ENCODE measurements at regions not wholly inside any gene's neighbourhood (a gene's known extent, or its start where the extent isn't known, plus 50 kb on each side); places are given as distances from the start of the nearest gene placed in this dataset.

- no peak for DNase-seq
These were observed 135.0 kb upstream of the STC2 start for GRCh38 chr5:173463207-173463606.

GRCh38 chr5:173458828-173459609, 130.8 kb upstream of the STC2 start:
- no peak for DNase-seq

GRCh38 chr5:173457482-173457881, 129.3 kb upstream of the STC2 start:
- DNase-seq = no peak

DNA sequence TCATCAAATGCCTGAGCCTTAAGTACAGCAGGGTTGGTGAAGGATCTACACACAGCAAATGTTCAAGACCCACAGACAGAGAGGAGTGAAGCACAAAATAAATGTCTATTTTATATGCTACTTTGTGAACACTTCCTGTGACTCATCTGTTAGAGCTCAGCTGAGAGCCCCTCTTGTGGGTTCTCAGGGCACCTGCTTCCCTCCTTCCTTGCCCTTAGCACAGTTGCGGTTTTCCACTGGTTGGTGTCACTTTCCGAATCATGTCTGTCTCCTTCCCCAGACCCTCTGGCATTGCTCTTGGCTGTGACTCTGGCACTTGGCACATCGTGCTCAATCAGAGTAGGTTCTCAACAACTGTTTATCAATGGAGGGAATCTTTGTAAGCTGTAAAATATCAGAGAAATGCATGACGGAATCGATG, 128.5 kb upstream of the STC2 start:
- no peak for DNase-seq

GRCh38 chr5:173456181-173456580, 128.0 kb upstream of the STC2 start:
- no peak for DNase-seq

DNA sequence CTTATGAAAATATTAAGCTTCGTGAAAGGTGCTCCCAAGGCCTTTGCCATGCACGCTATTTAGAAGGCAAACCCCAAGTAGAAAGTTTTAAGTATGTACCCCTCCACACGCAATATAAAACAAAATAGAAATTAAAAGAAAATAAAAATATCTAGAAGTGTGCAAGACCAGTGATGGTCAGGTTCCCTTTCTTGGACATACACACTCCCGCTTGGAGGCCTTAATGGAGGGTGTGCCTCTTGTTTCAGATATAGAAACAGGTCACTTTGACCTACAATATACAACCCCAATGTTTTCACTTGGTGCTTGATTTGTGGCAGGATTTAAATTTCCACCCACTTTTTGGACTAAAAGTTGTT, 127.4 kb upstream of the STC2 start:
- DNase-seq = no peak

- DNase-seq = no peak
These were observed 126.8 kb upstream of the STC2 start for GRCh38 chr5:173454736-173455598.

DNA sequence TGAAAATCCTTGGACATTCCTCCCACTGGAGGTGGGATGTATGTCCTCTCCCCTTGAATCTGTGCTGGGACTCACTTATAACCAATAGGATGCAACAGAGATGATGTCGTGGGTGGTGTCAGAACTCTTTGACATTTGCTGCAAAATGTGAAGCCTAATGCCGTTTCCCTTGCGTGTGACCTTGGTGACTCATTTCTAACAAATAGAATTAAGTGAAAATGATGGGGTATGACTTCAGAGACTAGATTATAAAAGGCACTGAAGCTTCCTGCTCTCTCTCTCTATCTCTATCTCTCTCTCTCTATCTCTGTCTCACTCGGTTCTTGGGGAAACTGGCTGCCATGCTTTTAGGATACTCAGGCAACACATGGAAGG, 126.1 kb upstream of the STC2 start:
- DNase-seq = no peak

GRCh38 chr5:173453167-173453566, 125.0 kb upstream of the STC2 start:
- DNase-seq = no peak

DNA sequence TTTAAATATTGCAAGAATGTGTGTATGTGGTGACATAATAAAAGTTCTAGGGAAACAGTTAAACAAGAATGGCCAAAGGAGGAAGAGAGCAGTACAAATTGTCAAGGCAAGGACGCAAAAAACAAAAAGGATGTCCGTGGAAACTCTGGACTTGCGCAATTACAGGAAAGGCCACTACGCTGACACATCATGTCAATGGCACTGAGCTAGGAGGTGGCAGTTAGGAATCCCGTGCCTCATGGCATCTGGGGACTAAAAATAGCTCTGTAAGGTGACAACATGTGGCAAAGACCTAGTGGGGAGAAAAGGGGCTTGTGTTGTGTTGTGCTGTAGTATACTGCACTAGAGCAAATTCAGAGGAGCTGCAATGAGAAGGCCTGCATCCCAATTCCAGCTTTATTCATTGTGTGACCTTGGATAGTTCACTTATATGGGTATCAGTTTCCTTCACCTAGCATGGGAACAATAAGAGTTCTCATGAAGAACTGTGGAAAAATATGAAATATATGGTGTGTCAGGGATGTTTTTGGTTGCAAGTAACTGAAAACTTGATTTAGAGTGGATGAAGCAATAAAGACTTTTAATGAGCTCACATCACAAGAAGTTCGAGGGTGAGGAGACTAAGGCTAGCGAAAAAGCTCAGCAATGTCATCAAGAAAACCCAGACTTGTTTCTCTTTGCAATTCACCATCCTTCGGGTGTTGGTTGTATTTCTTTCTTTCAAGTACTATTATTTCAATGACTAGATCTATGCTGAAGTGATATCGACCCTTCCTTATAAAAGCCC, 124.1 kb upstream of the STC2 start:
- no peak for DNase-seq

DNA sequence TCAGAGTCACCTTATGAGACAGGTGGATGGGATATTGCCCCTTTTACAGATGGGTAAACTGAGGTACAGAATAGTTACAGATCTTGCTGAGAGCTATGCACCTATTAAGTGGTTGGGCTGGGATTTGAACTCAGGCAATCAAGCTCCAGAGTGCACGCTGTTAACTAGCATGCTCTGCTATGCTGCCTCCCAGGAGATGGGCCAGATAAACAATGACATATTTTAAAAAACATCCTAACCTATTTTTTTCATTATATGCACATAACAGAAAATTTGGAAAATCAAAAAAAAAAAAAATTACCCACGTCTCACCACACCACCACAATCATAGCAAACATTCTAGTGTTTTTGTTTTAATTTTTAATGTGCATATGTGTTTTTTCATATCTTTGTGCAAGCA, 123.4 kb upstream of the STC2 start:
- no peak for DNase-seq

GRCh38 chr5:173451031-173451430, 122.8 kb upstream of the STC2 start:
- no peak for DNase-seq

- DNase-seq = no peak
These were observed 122.0 kb upstream of the STC2 start for GRCh38 chr5:173450188-173450587.

GRCh38 chr5:173448856-173449255, 120.6 kb upstream of the STC2 start:
- no peak for DNase-seq

GRCh38 chr5:173443971-173444370, 115.8 kb upstream of the STC2 start:
- DNase-seq = no peak

GRCh38 chr5:173441053-173441628, 112.9 kb upstream of the STC2 start:
- no peak for DNase-seq

DNA sequence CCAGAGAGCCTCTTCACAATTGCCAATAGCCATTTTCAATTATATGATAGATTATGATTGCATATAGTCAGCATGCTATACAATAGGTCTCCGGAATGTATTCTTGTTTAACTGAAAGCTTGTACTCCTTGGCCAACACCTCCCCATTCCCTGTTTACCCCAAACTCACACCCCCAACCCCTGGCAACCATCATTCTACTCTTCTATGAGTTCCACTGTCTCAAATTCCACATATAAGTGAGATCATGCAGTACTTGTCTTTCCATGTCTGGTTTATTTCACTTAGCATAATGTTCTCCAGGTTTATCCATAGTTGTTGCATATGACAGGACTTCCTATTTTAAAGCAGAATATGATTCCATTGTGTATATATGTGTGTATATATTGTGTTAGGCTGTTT, 110.7 kb upstream of the STC2 start:
- no peak for DNase-seq

DNA sequence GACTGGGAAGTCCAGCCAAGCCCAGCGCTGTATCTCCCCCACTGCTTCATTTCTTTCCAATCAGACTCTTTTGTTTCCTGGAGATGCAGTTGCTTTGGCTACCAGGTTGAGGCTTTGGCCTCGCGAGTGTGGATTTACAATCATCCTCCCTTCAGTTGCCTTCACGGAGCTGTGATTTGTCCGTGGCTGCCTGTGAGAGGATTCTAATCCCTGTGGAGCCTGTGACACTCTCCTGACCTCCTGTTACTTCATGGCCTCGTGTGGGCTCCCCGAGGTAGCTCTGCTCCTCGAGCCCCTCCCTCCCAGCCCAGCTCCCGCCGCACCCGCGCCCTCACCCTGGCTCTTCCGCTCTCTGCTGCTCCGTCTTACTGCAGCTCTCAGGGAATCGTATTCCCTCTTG, 107.2 kb upstream of the STC2 start:
- DNase-seq = no peak

GRCh38 chr5:173434270-173434669, 106.1 kb upstream of the STC2 start:
- DNase-seq = no peak

DNA sequence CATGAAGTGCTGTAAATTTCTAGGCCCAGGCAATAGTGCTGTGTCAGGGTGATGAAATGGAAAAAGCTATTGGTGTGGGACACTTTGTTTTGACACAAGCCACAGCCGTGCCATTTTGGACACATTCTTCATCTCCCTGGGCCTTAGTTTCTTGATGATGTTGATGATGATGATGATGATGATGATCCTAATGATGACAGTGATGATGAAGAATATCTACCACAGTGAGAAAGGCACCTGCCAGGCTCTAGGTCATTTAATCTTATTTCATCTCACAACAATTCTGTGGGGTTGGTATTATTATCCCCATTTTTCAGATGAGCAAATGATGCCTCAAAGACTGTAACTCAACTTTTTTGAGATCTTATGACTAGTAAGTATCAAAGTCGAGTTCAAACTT, 102.2 kb upstream of the STC2 start:
- no peak for DNase-seq

DNA sequence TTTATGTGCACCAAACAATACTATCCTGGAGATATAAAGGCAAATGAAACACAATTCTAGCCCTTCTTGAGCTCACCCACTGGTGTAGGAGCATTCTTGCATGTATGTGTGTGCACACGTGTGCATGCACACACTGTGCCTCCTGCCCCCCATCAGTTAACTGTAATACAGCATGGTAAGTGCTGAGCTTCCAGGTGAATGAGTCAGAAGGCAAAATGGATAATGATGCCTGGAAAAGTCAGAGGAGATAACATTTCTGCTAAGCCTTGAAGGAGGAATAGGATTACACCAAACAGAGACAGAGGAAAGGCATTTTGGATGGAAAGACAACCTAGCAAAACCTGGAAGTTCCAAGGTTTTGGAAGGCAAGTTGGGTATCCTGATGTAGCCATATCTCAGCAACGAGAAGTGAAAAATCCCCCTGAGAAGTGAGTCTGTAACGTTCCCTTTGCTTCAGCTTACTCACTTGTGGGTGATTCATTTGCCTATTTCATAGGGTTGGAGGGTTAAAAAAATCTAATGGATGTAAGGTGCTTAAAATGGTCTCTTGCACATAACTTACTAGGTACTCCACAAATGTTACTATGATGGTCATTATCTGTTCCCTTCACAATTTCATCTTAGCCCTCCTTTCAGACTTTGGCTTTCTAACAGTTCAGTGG, 101.4 kb upstream of the STC2 start:
- DNase-seq = no peak

Data from left kidney (tissue), 1 donor.